ENCODE measurements at regions not wholly inside any gene's neighbourhood (a gene's known extent, or its start where the extent isn't known, plus 50 kb on each side); places are given as distances from the start of the nearest gene placed in this dataset.

GRCh38 chr1:172815740-172816139 lies 156.8 kb downstream of the FASLG start:
- Histone ChIP-seq H3K4me1 (ENCODE audit: control insufficient read depth in 2 of 2, insufficient read depth in 2 of 2, low read length in 2 of 2) (peaks cover 2 to 3% of the 10 kb centered on the region in 2 donors), H3K9me3 (ENCODE audit: control insufficient read depth in 2 of 2, low read length in 2 of 2) (no peaks in the 10 kb centered on the region), H3K4me3 (ENCODE audit: low read length in 2 of 2) (no peak overlapping the region), H3K27ac (ENCODE audit: low read depth in 2 of 2, low read length in 2 of 2) (no peak overlapping the region), H3K36me3 (ENCODE audit: control insufficient read depth in 2 of 2, insufficient read depth in 2 of 2, low read length in 2 of 2) (no peaks in the 10 kb centered on the region), H3K27me3 (ENCODE audit: control insufficient read depth in 2 of 2, insufficient read depth in 2 of 2, low read length in 2 of 2) (no peaks in the 10 kb centered on the region), H3K9ac (ENCODE audit: low read depth in 1 of 2, low read length in 2 of 2) (no peak overlapping the region)

DNA sequence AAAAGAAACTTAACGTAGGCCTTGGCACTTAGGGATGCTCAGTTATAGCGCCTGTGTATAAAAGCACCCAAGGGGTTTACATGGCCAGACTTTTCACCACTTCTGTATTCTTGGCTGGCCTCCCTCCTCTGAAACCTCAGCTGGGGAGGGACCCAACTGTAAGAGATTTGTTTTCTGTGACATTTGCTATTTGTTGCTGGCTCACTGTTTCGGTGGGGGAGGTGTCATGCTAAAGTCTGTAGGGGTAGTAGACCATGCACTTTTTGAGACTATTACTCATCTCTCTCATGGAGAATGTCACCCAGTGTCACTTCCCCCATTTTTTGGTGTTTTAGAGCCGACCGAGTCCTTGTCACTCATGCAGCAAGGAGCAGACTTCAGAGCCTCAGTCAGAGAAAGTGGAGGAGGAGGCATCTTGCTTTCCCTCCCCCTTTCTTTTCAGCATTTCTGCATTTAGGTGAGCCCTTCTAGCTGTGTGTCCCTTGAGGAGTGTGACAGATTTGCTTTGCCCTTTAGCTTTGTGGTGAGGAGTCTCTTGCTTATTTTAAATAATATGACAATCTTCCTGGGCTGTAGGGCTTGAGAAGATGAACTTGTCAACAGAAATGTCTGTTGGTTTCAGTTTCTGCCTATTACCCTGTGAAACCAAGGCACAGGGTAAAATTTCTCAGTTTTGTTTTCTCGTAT lies 160.1 kb downstream of the FASLG start:
- no peaks in the 10 kb centered on the region for H3K9me3 ChIP-seq (ENCODE audit: control insufficient read depth in 2 of 2, low read length in 2 of 2)
- H3K27me3 ChIP-seq (ENCODE audit: control insufficient read depth in 2 of 2, insufficient read depth in 2 of 2, low read length in 2 of 2), result no peaks in the 10 kb centered on the region
- peaks cover 2 to 3% of the 10 kb centered on the region in 2 donors for H3K4me1 ChIP-seq (ENCODE audit: control insufficient read depth in 2 of 2, insufficient read depth in 2 of 2, low read length in 2 of 2)
- H3K27ac ChIP-seq (ENCODE audit: low read depth in 2 of 2, low read length in 2 of 2), result peak overlapping the region; percentile 41 to 60
- no peak overlapping the region for H3K9ac ChIP-seq (ENCODE audit: low read depth in 1 of 2, low read length in 2 of 2)
- H3K4me3 ChIP-seq (ENCODE audit: low read length in 2 of 2), result peak overlapping the region in 1 of 2 donors; percentile 2
- no peaks in the 10 kb centered on the region for H3K36me3 ChIP-seq (ENCODE audit: control insufficient read depth in 2 of 2, insufficient read depth in 2 of 2, low read length in 2 of 2)

GRCh38 chr1:172820475-172821158 lies 161.7 kb downstream of the FASLG start:
- Histone ChIP-seq H3K4me1 (ENCODE audit: control insufficient read depth in 2 of 2, insufficient read depth in 2 of 2, low read length in 2 of 2) (peaks cover 2 to 3% of the 10 kb centered on the region in 2 donors), H3K9me3 (ENCODE audit: control insufficient read depth in 2 of 2, low read length in 2 of 2) (no peaks in the 10 kb centered on the region), H3K9ac (ENCODE audit: low read depth in 1 of 2, low read length in 2 of 2) (no peak overlapping the region), H3K27me3 (ENCODE audit: control insufficient read depth in 2 of 2, insufficient read depth in 2 of 2, low read length in 2 of 2) (no peaks in the 10 kb centered on the region), H3K27ac (ENCODE audit: low read depth in 2 of 2, low read length in 2 of 2) (no peak overlapping the region), H3K36me3 (ENCODE audit: control insufficient read depth in 2 of 2, insufficient read depth in 2 of 2, low read length in 2 of 2) (no peaks in the 10 kb centered on the region), H3K4me3 (ENCODE audit: low read length in 2 of 2) (no peak overlapping the region)

DNA sequence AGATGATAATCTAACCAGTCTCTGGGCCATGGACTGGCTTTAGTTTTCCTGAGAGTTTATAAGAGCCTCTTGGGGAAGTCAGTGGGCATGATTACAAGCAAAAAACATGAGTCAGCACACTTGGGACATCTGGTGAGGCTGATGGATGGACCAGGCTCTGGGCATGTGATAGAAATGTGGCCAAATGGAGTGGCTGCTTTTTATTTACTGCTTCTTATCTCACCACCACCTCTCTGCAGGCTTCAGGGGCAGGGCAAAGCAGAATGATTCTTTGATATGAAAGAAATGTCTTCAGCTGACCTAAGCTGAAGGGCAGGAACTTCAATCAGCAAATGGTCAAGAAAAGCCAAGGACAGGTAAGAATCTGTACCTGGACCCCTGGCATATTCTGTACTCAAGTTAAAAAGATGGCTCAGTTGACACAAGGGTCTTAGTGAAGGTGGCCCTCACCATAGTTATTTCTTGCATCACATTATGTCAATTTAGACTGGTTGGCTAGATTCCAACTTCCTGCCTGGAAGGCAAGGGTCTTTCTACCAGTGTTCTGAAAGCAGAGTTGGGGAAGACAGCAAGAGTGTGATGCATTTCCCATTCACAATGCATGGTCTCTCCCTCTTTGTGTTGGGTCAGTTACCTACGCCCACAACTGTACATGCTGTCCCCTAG lies 162.8 kb downstream of the FASLG start:
- Histone ChIP-seq H3K4me1 (ENCODE audit: control insufficient read depth in 2 of 2, insufficient read depth in 2 of 2, low read length in 2 of 2) (peaks cover 3 to 10% of the 10 kb centered on the region in 2 donors), H3K36me3 (ENCODE audit: control insufficient read depth in 2 of 2, insufficient read depth in 2 of 2, low read length in 2 of 2) (no peaks in the 10 kb centered on the region), H3K27ac (ENCODE audit: low read depth in 2 of 2, low read length in 2 of 2) (no peak overlapping the region), H3K9ac (ENCODE audit: low read depth in 1 of 2, low read length in 2 of 2) (no peak overlapping the region), H3K27me3 (ENCODE audit: control insufficient read depth in 2 of 2, insufficient read depth in 2 of 2, low read length in 2 of 2) (no peaks in the 10 kb centered on the region), H3K9me3 (ENCODE audit: control insufficient read depth in 2 of 2, low read length in 2 of 2) (no peaks in the 10 kb centered on the region), H3K4me3 (ENCODE audit: low read length in 2 of 2) (no peak overlapping the region)

- H3K9ac ChIP-seq (ENCODE audit: low read depth in 1 of 2, low read length in 2 of 2), result no peak overlapping the region
- H3K27me3 ChIP-seq (ENCODE audit: control insufficient read depth in 2 of 2, insufficient read depth in 2 of 2, low read length in 2 of 2), result no peaks in the 10 kb centered on the region
- peaks cover 3 to 11% of the 10 kb centered on the region in 2 donors for H3K4me1 ChIP-seq (ENCODE audit: control insufficient read depth in 2 of 2, insufficient read depth in 2 of 2, low read length in 2 of 2)
- no peaks in the 10 kb centered on the region for H3K9me3 ChIP-seq (ENCODE audit: control insufficient read depth in 2 of 2, low read length in 2 of 2)
- H3K36me3 ChIP-seq (ENCODE audit: control insufficient read depth in 2 of 2, insufficient read depth in 2 of 2, low read length in 2 of 2), result no peaks in the 10 kb centered on the region
- H3K27ac ChIP-seq (ENCODE audit: low read depth in 2 of 2, low read length in 2 of 2), result no peak overlapping the region
- no peak overlapping the region for H3K4me3 ChIP-seq (ENCODE audit: low read length in 2 of 2)
Measured at GRCh38 chr1:172822886-172823285, 164.0 kb downstream of the FASLG start.

DNA sequence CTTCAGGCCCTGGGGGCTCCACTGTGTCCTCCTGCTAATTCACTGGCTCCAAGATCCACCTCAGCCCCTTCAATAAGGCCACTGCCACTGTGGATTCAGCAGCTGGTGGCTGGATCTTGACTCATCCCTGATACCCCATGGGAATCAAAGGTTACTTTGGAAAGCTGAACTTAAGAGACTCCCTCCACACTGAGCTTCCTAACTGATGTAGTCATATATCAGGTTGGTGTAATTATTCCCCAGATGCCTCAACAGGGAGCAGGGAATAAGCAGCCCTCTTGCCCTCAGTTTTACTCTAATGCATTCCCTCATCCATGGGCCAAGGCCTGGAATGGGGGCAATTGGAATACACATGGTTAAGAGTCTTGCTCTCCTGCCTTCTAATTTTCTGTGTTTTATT lies 164.6 kb downstream of the FASLG start:
- Histone ChIP-seq H3K4me1 (ENCODE audit: control insufficient read depth in 2 of 2, insufficient read depth in 2 of 2, low read length in 2 of 2) (peaks cover 3 to 9% of the 10 kb centered on the region in 2 donors), H3K27ac (ENCODE audit: low read depth in 2 of 2, low read length in 2 of 2) (no peak overlapping the region), H3K9ac (ENCODE audit: low read depth in 1 of 2, low read length in 2 of 2) (no peak overlapping the region), H3K4me3 (ENCODE audit: low read length in 2 of 2) (no peak overlapping the region), H3K36me3 (ENCODE audit: control insufficient read depth in 2 of 2, insufficient read depth in 2 of 2, low read length in 2 of 2) (no peaks in the 10 kb centered on the region), H3K9me3 (ENCODE audit: control insufficient read depth in 2 of 2, low read length in 2 of 2) (no peaks in the 10 kb centered on the region), H3K27me3 (ENCODE audit: control insufficient read depth in 2 of 2, insufficient read depth in 2 of 2, low read length in 2 of 2) (no peaks in the 10 kb centered on the region)

DNA sequence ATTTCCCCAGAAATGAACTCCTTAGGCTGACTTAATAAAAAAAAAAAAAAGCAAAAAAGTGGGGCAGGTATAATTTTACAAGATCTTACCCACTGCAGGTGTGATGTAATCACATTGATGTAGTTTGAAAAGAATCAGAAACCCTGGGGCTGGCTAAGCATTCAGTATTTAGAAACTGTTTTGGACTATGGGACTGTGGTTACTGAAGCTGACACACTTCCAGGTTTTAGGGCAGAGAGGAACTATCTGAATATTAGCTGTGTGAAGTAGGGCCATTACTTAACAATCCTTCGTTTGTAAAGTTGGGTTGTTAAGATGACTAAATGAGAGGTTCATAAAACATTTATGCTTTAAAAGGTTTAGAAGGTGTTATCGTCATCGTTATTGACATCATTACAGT lies 165.3 kb downstream of the FASLG start:
- Histone ChIP-seq H3K27me3 (ENCODE audit: control insufficient read depth in 2 of 2, insufficient read depth in 2 of 2, low read length in 2 of 2) (no peaks in the 10 kb centered on the region), H3K36me3 (ENCODE audit: control insufficient read depth in 2 of 2, insufficient read depth in 2 of 2, low read length in 2 of 2) (no peaks in the 10 kb centered on the region), H3K9ac (ENCODE audit: low read depth in 1 of 2, low read length in 2 of 2) (no peak overlapping the region), H3K4me3 (ENCODE audit: low read length in 2 of 2) (no peak overlapping the region), H3K27ac (ENCODE audit: low read depth in 2 of 2, low read length in 2 of 2) (no peak overlapping the region), H3K4me1 (ENCODE audit: control insufficient read depth in 2 of 2, insufficient read depth in 2 of 2, low read length in 2 of 2) (peaks cover 3 to 9% of the 10 kb centered on the region in 2 donors), H3K9me3 (ENCODE audit: control insufficient read depth in 2 of 2, low read length in 2 of 2) (no peaks in the 10 kb centered on the region)

DNA sequence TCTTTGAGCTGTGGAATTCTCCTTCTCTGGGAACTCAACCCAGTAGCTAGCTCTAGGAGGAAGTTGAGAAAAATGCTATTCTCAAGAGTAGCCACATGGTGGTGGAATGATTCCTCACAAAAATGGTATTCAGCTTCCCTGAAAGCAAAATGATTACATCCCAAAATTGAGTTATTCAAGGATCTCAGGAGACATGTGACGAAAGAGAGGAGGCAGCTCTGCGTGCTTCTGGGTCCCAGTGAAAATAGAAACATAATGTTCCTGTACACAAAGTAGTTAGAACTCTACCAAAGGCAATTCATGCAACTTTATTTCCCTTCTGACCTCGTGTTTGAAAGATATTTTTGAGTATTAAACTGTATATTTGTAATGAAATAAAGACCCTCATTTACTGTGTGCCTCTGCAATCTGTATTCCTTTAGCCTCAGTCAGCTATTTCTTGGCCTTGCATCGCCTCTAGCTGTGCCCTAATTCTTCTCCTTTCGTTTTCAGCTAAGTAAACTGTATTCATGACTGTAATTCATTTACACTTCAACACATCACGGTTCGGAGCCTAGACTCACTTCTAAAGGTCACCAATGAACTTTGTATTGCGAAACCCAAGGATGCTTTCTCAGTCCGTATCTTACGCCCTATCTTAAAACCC lies 167.3 kb downstream of the FASLG start:
- Histone ChIP-seq H3K9ac (ENCODE audit: low read depth in 1 of 2, low read length in 2 of 2) (peak overlapping the region; percentile 10 to 12), H3K4me1 (ENCODE audit: control insufficient read depth in 2 of 2, insufficient read depth in 2 of 2, low read length in 2 of 2) (peaks cover 0 to 9% of the 10 kb centered on the region in 2 donors), H3K27me3 (ENCODE audit: control insufficient read depth in 2 of 2, insufficient read depth in 2 of 2, low read length in 2 of 2) (no peaks in the 10 kb centered on the region), H3K4me3 (ENCODE audit: low read length in 2 of 2) (peak overlapping the region; percentile 37 to 51), H3K9me3 (ENCODE audit: control insufficient read depth in 2 of 2, low read length in 2 of 2) (no peaks in the 10 kb centered on the region), H3K27ac (ENCODE audit: low read depth in 2 of 2, low read length in 2 of 2) (peak overlapping the region; percentile 52 to 80), H3K36me3 (ENCODE audit: control insufficient read depth in 2 of 2, insufficient read depth in 2 of 2, low read length in 2 of 2) (no peaks in the 10 kb centered on the region)

- H3K4me1 ChIP-seq (ENCODE audit: control insufficient read depth in 2 of 2, insufficient read depth in 2 of 2, low read length in 2 of 2), result peaks cover 0 to 9% of the 10 kb centered on the region in 2 donors
- no peak overlapping the region for H3K9ac ChIP-seq (ENCODE audit: low read depth in 1 of 2, low read length in 2 of 2)
- peak overlapping the region; percentile 52 to 80 for H3K27ac ChIP-seq (ENCODE audit: low read depth in 2 of 2, low read length in 2 of 2)
- H3K27me3 ChIP-seq (ENCODE audit: control insufficient read depth in 2 of 2, insufficient read depth in 2 of 2, low read length in 2 of 2), result no peaks in the 10 kb centered on the region
- H3K9me3 ChIP-seq (ENCODE audit: control insufficient read depth in 2 of 2, low read length in 2 of 2), result no peaks in the 10 kb centered on the region
- no peak overlapping the region for H3K4me3 ChIP-seq (ENCODE audit: low read length in 2 of 2)
- no peaks in the 10 kb centered on the region for H3K36me3 ChIP-seq (ENCODE audit: control insufficient read depth in 2 of 2, insufficient read depth in 2 of 2, low read length in 2 of 2)
Measured at GRCh38 chr1:172827301-172827700, 168.4 kb downstream of the FASLG start.

DNA sequence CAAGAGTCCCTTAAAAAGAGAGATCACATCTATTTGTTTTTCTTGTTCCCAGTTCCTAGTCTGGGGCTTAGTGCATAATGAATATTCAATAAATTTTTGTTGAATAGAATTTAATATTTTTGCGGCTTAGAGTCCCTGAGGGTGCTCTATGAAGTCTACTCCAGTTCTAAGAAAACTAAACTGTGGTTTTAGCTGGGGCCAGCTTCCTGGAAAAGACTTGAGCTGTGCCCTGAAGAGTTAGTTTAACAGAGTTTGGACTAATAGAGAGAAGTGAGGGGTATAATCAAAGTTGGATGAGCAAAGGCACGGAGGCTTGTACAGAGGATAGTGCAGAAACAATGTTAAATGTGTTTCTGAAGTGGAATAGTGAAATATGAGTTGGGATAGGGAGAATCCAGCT lies 168.9 kb downstream of the FASLG start:
- Histone ChIP-seq H3K36me3 (ENCODE audit: control insufficient read depth in 2 of 2, insufficient read depth in 2 of 2, low read length in 2 of 2) (no peaks in the 10 kb centered on the region), H3K27me3 (ENCODE audit: control insufficient read depth in 2 of 2, insufficient read depth in 2 of 2, low read length in 2 of 2) (no peaks in the 10 kb centered on the region), H3K4me3 (ENCODE audit: low read length in 2 of 2) (no peak overlapping the region), H3K9ac (ENCODE audit: low read depth in 1 of 2, low read length in 2 of 2) (no peak overlapping the region), H3K9me3 (ENCODE audit: control insufficient read depth in 2 of 2, low read length in 2 of 2) (no peaks in the 10 kb centered on the region), H3K4me1 (ENCODE audit: control insufficient read depth in 2 of 2, insufficient read depth in 2 of 2, low read length in 2 of 2) (peaks cover 0 to 9% of the 10 kb centered on the region in 2 donors), H3K27ac (ENCODE audit: low read depth in 2 of 2, low read length in 2 of 2) (no peak overlapping the region)

Measured in mucosa of rectum (tissue), 2 donors.